ENCODE measurements at regions not wholly inside any gene's neighbourhood (a gene's known extent, or its start where the extent isn't known, plus 50 kb on each side); places are given as distances from the start of the nearest gene placed in this dataset.

GRCh38 chr2:128879161-128879560, 560.5 kb upstream of the HS6ST1 start:
- DNase-seq (ENCODE audit: low spot score) (no peak), ATAC-seq (ENCODE audit: low read depth) (no peak)
- no peaks in the 10 kb centered on the region for H3K27me3 ChIP-seq (ENCODE audit: insufficient read depth, poor library complexity, severe bottlenecking)
- no peak overlapping the region for H3K27ac ChIP-seq (ENCODE audit: poor library complexity, severe bottlenecking)
- no peaks in the 10 kb centered on the region for H3K9me3 ChIP-seq (ENCODE audit: severe bottlenecking)
- no peaks in the 10 kb centered on the region for H3K4me1 ChIP-seq (ENCODE audit: insufficient read depth, poor library complexity, severe bottlenecking)
- no peak overlapping the region for H3K4me3 ChIP-seq (ENCODE audit: severe bottlenecking)
- no peaks in the 10 kb centered on the region for H3K36me3 ChIP-seq (ENCODE audit: low read depth)
- no peak for TF ChIP-seq CTCF (IDR thresholded peaks at IDR 0.05; ENCODE audit: poor library complexity, severe bottlenecking)

- ATAC-seq (ENCODE audit: low read depth), result no peak
- H3K9me3 ChIP-seq (ENCODE audit: severe bottlenecking), result no peaks in the 10 kb centered on the region
- H3K4me1 ChIP-seq (ENCODE audit: insufficient read depth, poor library complexity, severe bottlenecking), result no peaks in the 10 kb centered on the region
- no peak for DNase-seq (ENCODE audit: low spot score)
- H3K27me3 ChIP-seq (ENCODE audit: insufficient read depth, poor library complexity, severe bottlenecking), result no peaks in the 10 kb centered on the region
- H3K27ac ChIP-seq (ENCODE audit: poor library complexity, severe bottlenecking), result no peak overlapping the region
- H3K4me3 ChIP-seq (ENCODE audit: severe bottlenecking), result no peak overlapping the region
- H3K36me3 ChIP-seq (ENCODE audit: low read depth), result no peaks in the 10 kb centered on the region
- TF ChIP-seq CTCF (IDR thresholded peaks at IDR 0.05; ENCODE audit: poor library complexity, severe bottlenecking), result no peak
Measured at GRCh38 chr2:128894896-128895295, 576.2 kb upstream of the HS6ST1 start.

- no peak overlapping the region for H3K4me3 ChIP-seq (ENCODE audit: severe bottlenecking)
- no peaks in the 10 kb centered on the region for H3K4me1 ChIP-seq (ENCODE audit: insufficient read depth, poor library complexity, severe bottlenecking)
- DNase-seq (ENCODE audit: low spot score) (no peak), ATAC-seq (ENCODE audit: low read depth) (no peak)
- H3K9me3 ChIP-seq (ENCODE audit: severe bottlenecking), result no peaks in the 10 kb centered on the region
- no peaks in the 10 kb centered on the region for H3K27me3 ChIP-seq (ENCODE audit: insufficient read depth, poor library complexity, severe bottlenecking)
- no peak overlapping the region for H3K27ac ChIP-seq (ENCODE audit: poor library complexity, severe bottlenecking)
- no peak for TF ChIP-seq CTCF (IDR thresholded peaks at IDR 0.05; ENCODE audit: poor library complexity, severe bottlenecking)
- no peaks in the 10 kb centered on the region for H3K36me3 ChIP-seq (ENCODE audit: low read depth)
Measured at GRCh38 chr2:128901572-128902391, 583.1 kb upstream of the HS6ST1 start.

DNA sequence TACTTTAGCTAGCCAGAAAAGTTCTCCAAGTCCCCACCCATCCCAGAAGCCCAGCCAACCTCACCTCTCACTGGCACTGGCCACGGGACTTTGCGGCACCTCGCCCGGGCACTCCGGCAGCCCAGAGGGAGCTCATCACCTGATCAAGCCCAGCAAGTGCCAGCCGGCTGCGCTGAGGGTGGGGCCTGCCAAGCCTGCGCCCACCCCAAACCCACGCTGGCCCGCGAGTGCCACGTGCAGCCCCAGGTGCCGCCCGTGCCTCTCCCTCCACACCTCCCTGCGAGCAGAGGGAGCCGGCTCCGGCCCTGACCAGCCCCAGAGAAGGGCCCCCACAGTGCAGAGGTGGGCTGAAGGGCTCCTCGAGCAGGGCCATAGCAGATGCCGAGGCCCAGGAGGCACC, 585.0 kb upstream of the HS6ST1 start:
- Histone ChIP-seq H3K9me3 (ENCODE audit: severe bottlenecking) (no peaks in the 10 kb centered on the region), H3K27me3 (ENCODE audit: insufficient read depth, poor library complexity, severe bottlenecking) (no peaks in the 10 kb centered on the region), H3K27ac (ENCODE audit: poor library complexity, severe bottlenecking) (no peak overlapping the region), H3K4me1 (ENCODE audit: insufficient read depth, poor library complexity, severe bottlenecking) (no peaks in the 10 kb centered on the region), H3K4me3 (ENCODE audit: severe bottlenecking) (no peak overlapping the region), H3K36me3 (ENCODE audit: low read depth) (no peaks in the 10 kb centered on the region)
- no peak for ATAC-seq (ENCODE audit: low read depth)
- no peak for TF ChIP-seq CTCF (IDR thresholded peaks at IDR 0.05; ENCODE audit: poor library complexity, severe bottlenecking)
- no peak for DNase-seq (ENCODE audit: low spot score)

DNA sequence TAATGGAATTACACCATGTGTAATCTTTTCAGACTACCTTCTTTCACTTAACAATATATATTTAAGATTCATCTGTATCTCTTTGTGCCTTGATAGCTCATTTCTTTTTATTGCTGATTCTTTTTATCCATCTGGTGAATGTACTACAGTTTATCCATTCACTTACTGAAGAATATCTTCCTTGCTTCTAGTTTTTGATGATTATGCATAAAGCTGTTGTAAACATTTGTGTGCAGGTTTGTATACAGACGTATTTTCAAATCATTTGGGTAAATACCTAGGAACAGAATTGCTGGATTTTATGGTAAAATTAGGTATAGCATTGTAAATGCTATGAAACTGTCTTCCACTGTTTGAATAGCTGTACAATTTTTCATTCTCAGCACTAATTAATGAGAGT, 592.6 kb upstream of the HS6ST1 start:
- Histone ChIP-seq H3K27me3 (ENCODE audit: insufficient read depth, poor library complexity, severe bottlenecking) (no peaks in the 10 kb centered on the region), H3K27ac (ENCODE audit: poor library complexity, severe bottlenecking) (no peak overlapping the region), H3K4me3 (ENCODE audit: severe bottlenecking) (no peak overlapping the region), H3K9me3 (ENCODE audit: severe bottlenecking) (no peaks in the 10 kb centered on the region), H3K36me3 (ENCODE audit: low read depth) (no peaks in the 10 kb centered on the region), H3K4me1 (ENCODE audit: insufficient read depth, poor library complexity, severe bottlenecking) (no peaks in the 10 kb centered on the region)
- TF ChIP-seq CTCF (IDR thresholded peaks at IDR 0.05; ENCODE audit: poor library complexity, severe bottlenecking), result no peak
- DNase-seq (ENCODE audit: low spot score) (no peak), ATAC-seq (ENCODE audit: low read depth) (no peak)
